PC-9 (cell line): ENCODE measurements at regions not wholly inside any gene's neighbourhood (a gene's known extent, or its start where the extent isn't known, plus 50 kb on each side); places are given as distances from the start of the nearest gene placed in this dataset.
"Not testable (repeated sequence)": the region's sequence is repeated elsewhere in the genome, so short reads cannot be mapped to it uniquely, and the experiment has no call there.

Experiments
- BruUV-seq: library from RNA; stranded (reverse); fragments of 400-500 nt; replicated peaks from 2 replicates; lab custom pipeline; 2021; lab: Mats Ljungman, UMichigan
- CTCF ChIA-PET: fragments of 300-600 bp; sonication (Branson Sonifier 250); formaldehyde crosslinking; loops from one replicate; lab custom pipeline; 2022; ENCODE audit warnings: antibody characterized with exemption; lab: Charles Lee
- POLR2A ChIA-PET: fragments of 300-600 bp; sonication (Branson Sonifier 250); formaldehyde crosslinking; loops from one replicate; lab custom pipeline; 2022; ENCODE audit warnings: antibody characterized with exemption; ENCODE audit not compliant: unreplicated experiment; lab: Charles Lee
- DNase-seq, 2 experiments: peaks; one replicate each; pipeline versions ENCODE4 v3.0.0 to v3.0.0-alpha.2; 2015 to 2022; ENCODE audit warnings: mixed read lengths in 1 of 2
- H2AFZ ChIP-seq: fragments of 200-600 bp; sonication (generic); 2 replicates; pipeline ENCODE4 v1.8.1; 2017; ENCODE audit warnings: antibody characterized with exemption
- H3F3A ChIP-seq: fragments of 200-600 bp; sonication (generic); 2 replicates; pipeline ENCODE4 v1.8.1; 2017; ENCODE audit warnings: antibody characterized with exemption, mild to moderate bottlenecking, low read depth; ENCODE audit not compliant: insufficient read depth
- H3K27ac ChIP-seq: fragments of 200-600 bp; sonication (generic); 2 replicates; pipeline ENCODE4 v1.6.1; 2016; ENCODE audit warnings: mixed run types
- H3K27me3 ChIP-seq: fragments of 200-600 bp; sonication (generic); 2 replicates; pipeline ENCODE4 v1.6.1; 2016; ENCODE audit warnings: low read depth, mixed run types; ENCODE audit not compliant: insufficient read depth
- H3K36me3 ChIP-seq: fragments of 200-600 bp; sonication (generic); 2 replicates; pipeline ENCODE4 v1.6.1; 2016; ENCODE audit warnings: low read depth, mixed run types
- H3K4me1 ChIP-seq: fragments of 200-600 bp; sonication (generic); replicated peaks from 2 replicates; pipeline ENCODE4 v1.6.1; 2016; ENCODE audit warnings: mixed run types; ENCODE audit not compliant: insufficient read depth
- H3K4me2 ChIP-seq: fragments of 200-600 bp; sonication (generic); 2 replicates; pipeline ENCODE4 v1.6.1; 2017; ENCODE audit warnings: mixed run types
- H3K4me3 ChIP-seq: fragments of 200-600 bp; sonication (generic); 2 replicates; pipeline ENCODE4 v1.6.1; 2016; ENCODE audit warnings: mixed run types
- H3K79me2 ChIP-seq: fragments of 200-600 bp; sonication (generic); 2 replicates; pipeline ENCODE4 v1.6.1; 2017; ENCODE audit warnings: low read depth, mixed run types
- H3K9me2 ChIP-seq: fragments of 200-600 bp; sonication (generic); 2 replicates; pipeline ENCODE4 v1.8.1; 2017; ENCODE audit warnings: mild to moderate bottlenecking; ENCODE audit not compliant: insufficient read depth
- H3K9me3 ChIP-seq: fragments of 200-600 bp; sonication (generic); 2 replicates; pipeline ENCODE4 v1.8.1; 2016; ENCODE audit warnings: low read depth; ENCODE audit not compliant: insufficient read depth
- H4K20me1 ChIP-seq: fragments of 200-600 bp; sonication (generic); 2 replicates; pipeline ENCODE4 v1.8.1; 2017; ENCODE audit not compliant: insufficient read depth
- EZH2 ChIP-seq: fragments of 200-600 bp; sonication (generic); IDR thresholded peaks from 2 replicates; pipeline ENCODE4 v1.8.0; 2017; ENCODE audit warnings: antibody characterized with exemption, low read depth
- intact Hi-C: fragments of 100-400 bp; cut with micrococcal nuclease; formaldehyde crosslinking; loops from one replicate; pipeline ENCODE4 v1.10.0; 2022; ENCODE audit not compliant: unreplicated experiment
- TF ChIP-seq, protein P1 (sequence below): fragments of 200-600 bp; sonication (generic); conservative IDR thresholded peaks from 2 replicates; pipeline ENCODE4 v1.6.1; 2017; ENCODE audit warnings: mixed run types, antibody characterized with exemption, mild to moderate bottlenecking, moderate library complexity

DNA sequence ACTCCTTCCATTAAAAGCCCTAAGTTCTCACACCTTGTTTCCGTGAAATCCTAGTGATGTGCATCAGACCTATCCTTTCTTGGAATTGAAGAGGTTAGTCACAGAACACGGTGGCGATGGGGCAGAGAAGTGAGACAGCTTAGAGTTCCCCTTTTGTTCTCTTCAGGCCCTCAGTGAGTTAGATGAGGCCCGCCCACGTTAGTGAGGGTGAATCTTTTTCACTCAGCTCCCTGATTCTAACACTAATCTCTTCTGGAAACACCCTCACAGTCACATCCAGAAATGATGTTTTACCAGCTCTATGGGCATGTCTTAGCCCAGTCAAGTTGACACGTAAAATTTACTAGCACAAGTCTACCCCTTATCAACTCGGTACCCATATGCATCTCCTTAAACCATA, 172.7 kb upstream of the NOX3 start:
- DNase-seq, result no peak
- Histone ChIP-seq H3K9me3 (no peaks in the 10 kb centered on the region; the same call in 1 of the 2 replicates), H3F3A (no peaks in the 10 kb centered on the region), H3K4me2 (no peak overlapping the region), H3K27me3 (no peaks in the 10 kb centered on the region), H4K20me1 (no peaks in the 10 kb centered on the region), H2AFZ (no peak overlapping the region), H3K36me3 (no peaks in the 10 kb centered on the region), H3K4me3 (no peak overlapping the region), H3K79me2 (no peaks in the 10 kb centered on the region), H3K9me2 (no peaks in the 10 kb centered on the region; the same call in 1 of the 2 replicates), H3K4me1 (no peaks in the 10 kb centered on the region), H3K27ac (no peak overlapping the region)
- CTCF ChIA-PET, result no interaction called here
- TF ChIP-seq, protein P1, sequence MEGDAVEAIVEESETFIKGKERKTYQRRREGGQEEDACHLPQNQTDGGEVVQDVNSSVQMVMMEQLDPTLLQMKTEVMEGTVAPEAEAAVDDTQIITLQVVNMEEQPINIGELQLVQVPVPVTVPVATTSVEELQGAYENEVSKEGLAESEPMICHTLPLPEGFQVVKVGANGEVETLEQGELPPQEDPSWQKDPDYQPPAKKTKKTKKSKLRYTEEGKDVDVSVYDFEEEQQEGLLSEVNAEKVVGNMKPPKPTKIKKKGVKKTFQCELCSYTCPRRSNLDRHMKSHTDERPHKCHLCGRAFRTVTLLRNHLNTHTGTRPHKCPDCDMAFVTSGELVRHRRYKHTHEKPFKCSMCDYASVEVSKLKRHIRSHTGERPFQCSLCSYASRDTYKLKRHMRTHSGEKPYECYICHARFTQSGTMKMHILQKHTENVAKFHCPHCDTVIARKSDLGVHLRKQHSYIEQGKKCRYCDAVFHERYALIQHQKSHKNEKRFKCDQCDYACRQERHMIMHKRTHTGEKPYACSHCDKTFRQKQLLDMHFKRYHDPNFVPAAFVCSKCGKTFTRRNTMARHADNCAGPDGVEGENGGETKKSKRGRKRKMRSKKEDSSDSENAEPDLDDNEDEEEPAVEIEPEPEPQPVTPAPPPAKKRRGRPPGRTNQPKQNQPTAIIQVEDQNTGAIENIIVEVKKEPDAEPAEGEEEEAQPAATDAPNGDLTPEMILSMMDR, result no peak
- TF ChIP-seq EZH2, result no peak
- intact Hi-C loops, result no loop called here
- POLR2A ChIA-PET, result interaction anchor here (0.7 kb wide), 1 partner anchor 14 kb away, joined by 7 read pairs; no protein-coding TSS in a partner anchor
- no TSS peak for BruUV-seq

DNA sequence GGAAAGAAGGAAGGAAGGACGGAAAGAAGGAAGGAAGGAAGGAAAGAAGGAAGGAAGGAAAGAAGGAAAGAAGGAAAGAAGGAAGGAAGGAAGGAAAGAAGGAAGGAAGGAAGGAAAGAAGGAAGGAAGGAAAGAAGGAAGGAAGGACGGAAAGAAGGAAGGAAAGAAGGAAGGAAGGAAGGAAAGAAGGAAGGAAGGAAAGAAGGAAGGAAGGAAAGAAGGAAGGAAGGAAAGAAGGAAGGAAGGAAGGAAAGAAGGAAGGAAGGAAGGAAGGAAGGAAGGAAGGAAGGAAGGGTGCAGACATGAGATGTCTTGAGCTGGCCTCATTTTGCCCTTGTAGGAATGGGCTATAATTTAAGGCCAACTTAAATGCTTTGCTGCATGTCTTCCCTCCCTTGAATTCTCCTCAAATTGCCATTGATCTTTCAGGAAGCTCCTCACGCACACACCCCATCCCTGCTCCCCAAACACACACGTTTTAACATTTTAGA, 172.1 kb upstream of the NOX3 start:
- H2AFZ ChIP-seq, H3K4me3 ChIP-seq, CTCF ChIA-PET, H3K4me2 ChIP-seq, H4K20me1 ChIP-seq, BruUV-seq, H3K9me3 ChIP-seq, intact Hi-C loops, H3F3A ChIP-seq, H3K36me3 ChIP-seq, H3K4me1 ChIP-seq, H3K27me3 ChIP-seq, DNase-seq, H3K9me2 ChIP-seq, POLR2A ChIA-PET, H3K79me2 ChIP-seq, H3K27ac ChIP-seq: not testable (repeated sequence)

DNA sequence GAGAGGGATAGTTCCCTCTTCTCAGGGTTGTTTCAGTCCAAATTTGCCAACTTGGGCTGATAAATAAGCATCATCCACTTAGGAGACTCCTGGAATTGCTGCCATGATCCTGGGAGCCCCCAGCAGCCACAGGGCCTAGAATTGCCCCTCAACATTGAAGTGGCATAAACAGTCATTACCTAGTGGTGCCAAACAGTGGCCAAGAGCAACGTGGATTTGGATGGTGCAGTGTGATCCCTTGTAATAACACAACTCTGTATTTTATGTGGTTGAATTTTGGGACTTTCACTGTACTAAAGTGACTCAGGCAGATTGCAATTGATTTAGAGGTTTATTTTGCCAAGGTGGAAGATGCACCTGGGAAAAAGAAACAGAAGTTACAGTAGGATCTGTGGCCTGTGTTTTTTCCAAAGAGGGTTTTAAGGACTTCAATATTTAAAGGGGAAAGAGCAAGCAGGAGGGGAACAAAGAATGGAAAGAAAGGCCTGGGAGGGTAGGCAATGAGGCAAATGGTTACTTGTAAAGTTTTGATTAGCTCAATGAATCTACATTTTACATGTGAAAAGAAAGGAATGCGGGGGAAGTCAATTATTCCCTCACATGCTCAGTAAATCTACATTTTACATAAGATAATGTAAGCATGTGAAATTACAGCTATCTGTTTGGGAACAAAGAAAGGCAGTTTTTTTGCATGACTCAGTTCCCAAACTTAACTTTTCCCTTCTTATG, 168.0 kb upstream of the NOX3 start:
- Histone ChIP-seq H3K9me3 (no peaks in the 10 kb centered on the region), H3K4me3 (no peak overlapping the region), H3F3A (no peaks in the 10 kb centered on the region), H3K4me1 (no peaks in the 10 kb centered on the region), H4K20me1 (no peaks in the 10 kb centered on the region), H2AFZ (no peak overlapping the region), H3K79me2 (no peaks in the 10 kb centered on the region), H3K9me2 (no peaks in the 10 kb centered on the region; the same call in 1 of the 2 replicates), H3K27ac (no peak overlapping the region), H3K4me2 (no peak overlapping the region), H3K36me3 (no peaks in the 10 kb centered on the region), H3K27me3 (no peaks in the 10 kb centered on the region)
- intact Hi-C loops, result no loop called here
- ChIA-PET CTCF (no interaction called here), POLR2A (no interaction called here)
- BruUV-seq, result no TSS peak
- DNase-seq, result no peak
- no peak for TF ChIP-seq EZH2
- TF ChIP-seq, protein P1, result no peak
